OCI-LY7 (cell line): ENCODE measurements at regions not wholly inside any gene's neighbourhood (a gene's known extent, or its start where the extent isn't known, plus 50 kb on each side); places are given as distances from the start of the nearest gene placed in this dataset.

Experiments used
- EZH2phosphoT487 ChIP-seq: fragments of 200-600 bp; sonication (generic); IDR thresholded peaks from 2 replicates; pipeline ENCODE4 v1.6.1; 2018; ENCODE audit warnings: low read depth, borderline replicate concordance, mild to moderate bottlenecking, mixed run types, antibody characterized with exemption, low read length, moderate library complexity, mixed read lengths
- TF ChIP-seq, protein P1 (sequence below): fragments of 200-600 bp; sonication (generic); conservative IDR thresholded peaks from 2 replicates; pipeline ENCODE4 v1.5.1; 2014; ENCODE audit warnings: mild to moderate bottlenecking, antibody characterized with exemption, low read length, moderate library complexity, mixed read lengths

DNA sequence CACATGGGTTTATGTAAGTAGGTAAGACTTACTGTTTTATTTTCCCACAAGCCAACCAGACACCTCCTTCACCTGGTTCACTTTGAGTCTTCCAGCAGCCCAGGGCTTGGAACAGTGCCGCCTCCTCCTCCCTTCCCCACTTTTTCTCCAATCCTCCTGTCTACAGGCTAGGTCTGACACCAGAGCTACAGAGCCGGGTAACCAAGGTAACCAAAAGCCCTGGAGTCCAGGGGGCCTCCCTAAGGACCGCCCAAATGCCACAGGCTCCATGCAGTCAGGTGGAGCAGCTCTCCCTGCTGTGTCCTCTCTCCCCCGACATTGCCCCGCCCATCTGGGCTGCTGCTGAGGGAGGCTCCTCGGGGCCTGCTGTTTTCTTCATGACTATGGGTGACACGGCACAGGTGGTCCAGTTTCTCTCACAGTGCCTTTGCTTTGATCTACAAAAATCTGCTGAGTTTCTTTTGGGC lies 138.0 kb upstream of the EFNA5 start:
- TF ChIP-seq, protein P1, sequence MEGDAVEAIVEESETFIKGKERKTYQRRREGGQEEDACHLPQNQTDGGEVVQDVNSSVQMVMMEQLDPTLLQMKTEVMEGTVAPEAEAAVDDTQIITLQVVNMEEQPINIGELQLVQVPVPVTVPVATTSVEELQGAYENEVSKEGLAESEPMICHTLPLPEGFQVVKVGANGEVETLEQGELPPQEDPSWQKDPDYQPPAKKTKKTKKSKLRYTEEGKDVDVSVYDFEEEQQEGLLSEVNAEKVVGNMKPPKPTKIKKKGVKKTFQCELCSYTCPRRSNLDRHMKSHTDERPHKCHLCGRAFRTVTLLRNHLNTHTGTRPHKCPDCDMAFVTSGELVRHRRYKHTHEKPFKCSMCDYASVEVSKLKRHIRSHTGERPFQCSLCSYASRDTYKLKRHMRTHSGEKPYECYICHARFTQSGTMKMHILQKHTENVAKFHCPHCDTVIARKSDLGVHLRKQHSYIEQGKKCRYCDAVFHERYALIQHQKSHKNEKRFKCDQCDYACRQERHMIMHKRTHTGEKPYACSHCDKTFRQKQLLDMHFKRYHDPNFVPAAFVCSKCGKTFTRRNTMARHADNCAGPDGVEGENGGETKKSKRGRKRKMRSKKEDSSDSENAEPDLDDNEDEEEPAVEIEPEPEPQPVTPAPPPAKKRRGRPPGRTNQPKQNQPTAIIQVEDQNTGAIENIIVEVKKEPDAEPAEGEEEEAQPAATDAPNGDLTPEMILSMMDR, result no peak
- no peak for TF ChIP-seq EZH2phosphoT487
